HAP-1 (cell line): ENCODE measurements at regions not wholly inside any gene's neighbourhood (a gene's known extent, or its start where the extent isn't known, plus 50 kb on each side); places are given as distances from the start of the nearest gene placed in this dataset.

Experiments used
- DNase-seq, 2 experiments: peaks; one replicate each; pipeline ENCODE4 v3.0.0-alpha.2; 2016 to 2020; ENCODE audit warnings: low spot score in 2 of 2
- H3K27me3 ChIP-seq: fragments of 250-450 bp; sonication (Bioruptor Pico); 2 replicates; pipeline ENCODE4 v1.5.1; 2020; ENCODE audit warnings: low read depth, mild to moderate bottlenecking, moderate library complexity
- H3K36me3 ChIP-seq: fragments of 250-450 bp; sonication (Bioruptor Pico); replicated peaks from 2 replicates; pipeline ENCODE4 v1.5.1; 2020; ENCODE audit warnings: mild to moderate bottlenecking
- H3K4me1 ChIP-seq: fragments of 250-450 bp; sonication (Bioruptor Pico); 2 replicates; pipeline ENCODE4 v1.5.1; 2020; ENCODE audit warnings: mild to moderate bottlenecking
- H3K4me3 ChIP-seq: fragments of 250-450 bp; sonication (Bioruptor Pico); 2 replicates; pipeline ENCODE4 v1.5.1; 2020; ENCODE audit warnings: mild to moderate bottlenecking, moderate library complexity
- H3K9me3 ChIP-seq: fragments of 250-450 bp; sonication (Bioruptor Pico); 2 replicates; pipeline ENCODE4 v1.5.1; 2020; ENCODE audit warnings: mild to moderate bottlenecking, moderate library complexity
- in situ Hi-C: fragments of 300-500 bp; cut with MboI; formaldehyde crosslinking; loops from 3 replicates; pipeline ENCODE4 v1.14.3; 2020; ENCODE audit warnings: low sequenced_read_pairs, inconsistent platforms, mixed read lengths

- in situ Hi-C loops, result no loop called here
- no peaks in the 10 kb centered on the region for H3K9me3 ChIP-seq
- H3K27me3 ChIP-seq, result no peaks in the 10 kb centered on the region
- H3K36me3 ChIP-seq, result no peaks in the 10 kb centered on the region
- no peak for DNase-seq
- no peaks in the 10 kb centered on the region for H3K4me1 ChIP-seq
- H3K4me3 ChIP-seq, result no peak overlapping the region
Measured at GRCh38 chr6:1044040-1044836, 267.7 kb upstream of the FOXQ1 start.

GRCh38 chr6:1043458-1043836 is 268.5 kb upstream of the FOXQ1 start:
- in situ Hi-C loops, result no loop called here
- Histone ChIP-seq H3K9me3 (no peaks in the 10 kb centered on the region), H3K4me3 (no peak overlapping the region), H3K27me3 (no peaks in the 10 kb centered on the region), H3K36me3 (no peaks in the 10 kb centered on the region), H3K4me1 (no peaks in the 10 kb centered on the region)
- DNase-seq, result no peak

- H3K36me3 ChIP-seq, result no peaks in the 10 kb centered on the region
- H3K4me3 ChIP-seq, result no peak overlapping the region
- H3K4me1 ChIP-seq, result no peaks in the 10 kb centered on the region
- no peak for DNase-seq
- H3K27me3 ChIP-seq, result no peaks in the 10 kb centered on the region
- no peaks in the 10 kb centered on the region for H3K9me3 ChIP-seq
- in situ Hi-C loops, result no loop called here
Measured at GRCh38 chr6:1042583-1043457, 269.1 kb upstream of the FOXQ1 start.

GRCh38 chr6:1040393-1040792 is 271.5 kb upstream of the FOXQ1 start:
- no peaks in the 10 kb centered on the region for H3K9me3 ChIP-seq
- no peak for DNase-seq
- H3K27me3 ChIP-seq, result no peaks in the 10 kb centered on the region
- no peaks in the 10 kb centered on the region for H3K4me1 ChIP-seq
- H3K36me3 ChIP-seq, result no peaks in the 10 kb centered on the region
- no peak overlapping the region for H3K4me3 ChIP-seq
- in situ Hi-C loops, result no loop called here

GRCh38 chr6:1039746-1040145 is 272.2 kb upstream of the FOXQ1 start:
- Histone ChIP-seq H3K4me3 (no peak overlapping the region), H3K36me3 (no peaks in the 10 kb centered on the region), H3K4me1 (no peaks in the 10 kb centered on the region), H3K27me3 (no peaks in the 10 kb centered on the region), H3K9me3 (no peaks in the 10 kb centered on the region)
- no peak for DNase-seq
- in situ Hi-C loops, result no loop called here

- Histone ChIP-seq H3K9me3 (no peaks in the 10 kb centered on the region), H3K27me3 (no peaks in the 10 kb centered on the region), H3K4me3 (no peak overlapping the region), H3K4me1 (no peaks in the 10 kb centered on the region), H3K36me3 (no peaks in the 10 kb centered on the region)
- in situ Hi-C loops, result no loop called here
- DNase-seq, result no peak
Measured at GRCh38 chr6:1039191-1039590, 272.7 kb upstream of the FOXQ1 start.

- Histone ChIP-seq H3K4me1 (no peaks in the 10 kb centered on the region), H3K4me3 (no peak overlapping the region), H3K36me3 (no peaks in the 10 kb centered on the region), H3K27me3 (0 out of 2 replicates have a peak, but pooled peaks cover 4% of the 10 kb centered on the region), H3K9me3 (no peaks in the 10 kb centered on the region)
- DNase-seq, result no peak
- in situ Hi-C loops, result no loop called here
Measured at GRCh38 chr6:1037430-1038202, 274.3 kb upstream of the FOXQ1 start.

- DNase-seq, result no peak
- H3K36me3 ChIP-seq, result no peaks in the 10 kb centered on the region
- 0 out of 2 replicates have a peak, but pooled peaks cover 4% of the 10 kb centered on the region for H3K27me3 ChIP-seq
- no peak overlapping the region for H3K4me3 ChIP-seq
- in situ Hi-C loops, result no loop called here
- H3K9me3 ChIP-seq, result no peaks in the 10 kb centered on the region
- H3K4me1 ChIP-seq, result no peaks in the 10 kb centered on the region
Measured at GRCh38 chr6:1035401-1035800, 276.5 kb upstream of the FOXQ1 start.

- Histone ChIP-seq H3K4me1 (no peaks in the 10 kb centered on the region), H3K36me3 (no peaks in the 10 kb centered on the region), H3K27me3 (0 out of 2 replicates have a peak, but pooled peaks cover 4% of the 10 kb centered on the region), H3K4me3 (no peak overlapping the region), H3K9me3 (no peaks in the 10 kb centered on the region)
- DNase-seq, result no peak
- in situ Hi-C loops, result no loop called here
Measured at GRCh38 chr6:1031720-1032119, 280.2 kb upstream of the FOXQ1 start.

- in situ Hi-C loops, result no loop called here
- Histone ChIP-seq H3K4me3 (no peak overlapping the region), H3K36me3 (no peaks in the 10 kb centered on the region), H3K9me3 (no peaks in the 10 kb centered on the region), H3K4me1 (no peaks in the 10 kb centered on the region), H3K27me3 (0 out of 2 replicates have a peak, but pooled peaks cover 4% of the 10 kb centered on the region)
- no peak for DNase-seq
Measured at GRCh38 chr6:1029141-1029540, 282.8 kb upstream of the FOXQ1 start.

- H3K36me3 ChIP-seq, result no peaks in the 10 kb centered on the region
- H3K27me3 ChIP-seq, result 0 out of 2 replicates have a peak, but pooled peaks cover 4% of the 10 kb centered on the region
- no peaks in the 10 kb centered on the region for H3K9me3 ChIP-seq
- no peak for DNase-seq
- H3K4me3 ChIP-seq, result no peak overlapping the region
- no peaks in the 10 kb centered on the region for H3K4me1 ChIP-seq
- in situ Hi-C loops, result no loop called here
Measured at GRCh38 chr6:1028723-1029122, 283.2 kb upstream of the FOXQ1 start.

- in situ Hi-C loops, result no loop called here
- no peak for DNase-seq
Measured at GRCh38 chr6:1027795-1028569, 283.9 kb upstream of the FOXQ1 start.

More at GRCh38 chr6:1027795-1028569, 283.9 kb upstream of the FOXQ1 start:
- Histone ChIP-seq H3K4me3 (no peak overlapping the region), H3K36me3 (no peaks in the 10 kb centered on the region), H3K9me3 (no peaks in the 10 kb centered on the region), H3K4me1 (no peaks in the 10 kb centered on the region), H3K27me3 (no peaks in the 10 kb centered on the region)
